Astrocyte (in vitro differentiated cells and primary cell): ENCODE measurements at regions not wholly inside any gene's neighbourhood (a gene's known extent, or its start where the extent isn't known, plus 50 kb on each side); places are given as distances from the start of the nearest gene placed in this dataset.

ENCODE experiments used
- EZH2 ChIP-seq: IDR thresholded peaks from 2 replicates; pipeline ENCODE4 v1.6.1; 2012; ENCODE audit warnings: mild to moderate bottlenecking, low read length, inconsistent platforms; ENCODE audit not compliant: insufficient read depth
- TF ChIP-seq, protein P1 (sequence below): IDR thresholded peaks from 2 replicates; pipeline ENCODE4 v1.5.1; 2011; ENCODE audit warnings: low read depth, mild to moderate bottlenecking, inconsistent platforms, low read length, moderate library complexity; ENCODE audit not compliant: insufficient read depth

DNA sequence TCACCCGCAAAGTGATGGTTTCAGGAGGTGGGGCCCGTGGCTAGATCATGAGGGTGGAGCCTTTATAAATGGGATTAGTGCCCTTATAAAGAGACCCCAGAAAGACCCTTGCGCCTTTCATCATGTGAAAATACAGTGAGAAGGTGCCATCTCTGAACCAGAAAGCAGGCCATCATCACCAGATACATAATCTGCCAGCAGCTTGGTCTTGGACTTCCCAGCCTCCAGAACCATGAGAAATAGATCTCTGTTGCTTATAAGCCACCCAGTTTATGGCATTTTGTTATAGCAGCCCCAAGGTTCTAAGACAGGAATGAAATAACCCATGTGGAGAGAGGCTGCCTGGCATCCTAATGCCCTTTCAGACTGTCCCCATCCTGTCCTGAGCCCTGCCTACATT is 127.8 kb upstream of the SMAD3 start:
- TF ChIP-seq, protein P1, sequence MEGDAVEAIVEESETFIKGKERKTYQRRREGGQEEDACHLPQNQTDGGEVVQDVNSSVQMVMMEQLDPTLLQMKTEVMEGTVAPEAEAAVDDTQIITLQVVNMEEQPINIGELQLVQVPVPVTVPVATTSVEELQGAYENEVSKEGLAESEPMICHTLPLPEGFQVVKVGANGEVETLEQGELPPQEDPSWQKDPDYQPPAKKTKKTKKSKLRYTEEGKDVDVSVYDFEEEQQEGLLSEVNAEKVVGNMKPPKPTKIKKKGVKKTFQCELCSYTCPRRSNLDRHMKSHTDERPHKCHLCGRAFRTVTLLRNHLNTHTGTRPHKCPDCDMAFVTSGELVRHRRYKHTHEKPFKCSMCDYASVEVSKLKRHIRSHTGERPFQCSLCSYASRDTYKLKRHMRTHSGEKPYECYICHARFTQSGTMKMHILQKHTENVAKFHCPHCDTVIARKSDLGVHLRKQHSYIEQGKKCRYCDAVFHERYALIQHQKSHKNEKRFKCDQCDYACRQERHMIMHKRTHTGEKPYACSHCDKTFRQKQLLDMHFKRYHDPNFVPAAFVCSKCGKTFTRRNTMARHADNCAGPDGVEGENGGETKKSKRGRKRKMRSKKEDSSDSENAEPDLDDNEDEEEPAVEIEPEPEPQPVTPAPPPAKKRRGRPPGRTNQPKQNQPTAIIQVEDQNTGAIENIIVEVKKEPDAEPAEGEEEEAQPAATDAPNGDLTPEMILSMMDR, result no peak
- TF ChIP-seq EZH2, result no peak
